GM19238 (cell line): ENCODE measurements at regions not wholly inside any gene's neighbourhood (a gene's known extent, or its start where the extent isn't known, plus 50 kb on each side); places are given as distances from the start of the nearest gene placed in this dataset.
"Not testable (repeated sequence)": the region's sequence is repeated elsewhere in the genome, so short reads cannot be mapped to it uniquely, and the experiment has no call there.

ENCODE experiments used
- DNase-seq: peaks from one replicate; pipeline ENCODE4 v3.0.0; 2011; ENCODE audit warnings: low spot score; ENCODE audit not compliant: insufficient read length

GRCh38 chr2:14751581-14751980, 119.1 kb downstream of the LRATD1 start:
- DNase-seq = no peak

GRCh38 chr2:14752295-14752694, 119.8 kb downstream of the LRATD1 start:
- DNase-seq = no peak

DNA sequence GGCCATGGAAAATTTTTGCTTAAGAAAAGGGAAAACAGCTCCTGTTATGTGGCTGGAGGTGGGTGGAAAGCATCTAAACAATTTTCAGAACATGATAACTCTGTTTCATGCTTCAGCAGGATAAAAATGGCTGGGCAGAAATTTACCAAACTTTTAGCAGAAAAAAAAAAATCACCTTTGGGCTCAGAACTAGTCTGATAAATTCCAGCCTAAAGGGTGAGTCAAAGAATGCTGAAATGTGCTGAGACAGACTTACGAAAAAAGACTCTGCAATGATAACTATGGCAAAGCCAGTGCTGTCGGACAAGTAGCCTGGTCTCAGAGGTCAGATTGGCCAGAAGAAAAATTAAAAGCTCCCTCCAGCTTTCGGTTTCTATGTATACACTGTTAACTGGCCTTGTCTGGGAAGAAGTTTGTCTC, 123.6 kb downstream of the LRATD1 start:
- DNase-seq = no peak

- DNase-seq = no peak
These were observed 124.6 kb downstream of the LRATD1 start for GRCh38 chr2:14756981-14757657.

DNA sequence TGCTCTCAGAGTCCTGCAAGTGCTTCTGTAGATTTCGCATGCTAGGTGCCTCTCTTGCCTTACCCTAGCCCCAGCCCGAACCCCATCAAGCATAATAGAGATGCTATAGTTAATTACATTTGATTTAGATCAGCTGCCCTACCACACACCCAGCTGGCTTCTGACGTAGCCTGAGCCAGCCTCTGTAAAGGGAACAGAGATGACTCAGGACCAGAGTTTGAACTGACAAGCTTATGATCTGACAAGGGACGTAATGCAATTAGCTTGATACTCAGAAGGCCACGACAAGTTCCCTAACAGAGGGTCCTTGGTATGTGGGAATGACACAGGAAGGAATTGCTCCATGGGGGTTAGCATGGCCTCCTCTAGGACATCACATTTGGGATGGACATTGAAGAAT, 126.6 kb downstream of the LRATD1 start:
- DNase-seq = no peak

DNA sequence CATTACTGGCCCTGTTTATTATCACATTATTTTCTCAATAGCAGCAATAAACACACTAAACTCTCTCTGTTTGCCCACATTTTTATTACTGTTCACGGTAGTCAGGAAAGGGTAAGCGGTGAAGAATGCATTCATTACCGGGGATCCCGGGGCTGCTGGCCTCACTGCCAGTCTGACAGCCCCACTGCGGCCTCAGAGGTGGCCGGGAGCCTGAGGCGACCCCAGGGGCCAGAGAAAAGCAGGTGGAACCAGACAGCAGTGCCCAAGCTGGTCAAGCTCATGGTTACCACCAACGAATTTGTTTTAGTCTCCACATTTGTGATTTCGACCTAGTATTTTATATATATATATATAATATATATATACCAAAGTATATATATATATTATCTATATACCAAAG, 127.7 kb downstream of the LRATD1 start:
- DNase-seq = no peak

DNA sequence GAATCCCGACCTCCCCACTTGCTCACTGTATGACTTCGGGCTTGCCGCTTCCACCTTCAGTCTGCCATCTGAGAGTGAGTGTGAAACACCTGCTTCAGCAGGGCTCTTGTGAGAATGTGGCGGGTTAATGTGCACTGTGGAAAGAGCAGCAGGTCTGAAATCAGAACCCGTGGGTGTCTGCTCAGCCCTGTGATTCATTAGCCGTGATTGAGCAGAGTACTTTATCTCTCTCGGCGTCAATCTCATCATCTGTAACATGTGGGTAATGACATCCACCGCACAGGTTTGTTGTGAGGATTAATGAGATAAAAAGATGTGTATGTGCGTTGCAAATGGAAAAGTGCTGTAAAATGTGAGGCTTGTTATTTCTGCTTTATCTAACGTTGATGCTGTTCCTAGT, 128.6 kb downstream of the LRATD1 start:
- no peak for DNase-seq

GRCh38 chr2:14773696-14774095, 141.2 kb downstream of the LRATD1 start:
- DNase-seq = no peak

GRCh38 chr2:14774436-14774968, 142.0 kb downstream of the LRATD1 start:
- DNase-seq = no peak

GRCh38 chr2:14776216-14776615, 143.7 kb downstream of the LRATD1 start:
- DNase-seq = no peak

GRCh38 chr2:14778015-14778414, 145.5 kb downstream of the LRATD1 start:
- no peak for DNase-seq

DNA sequence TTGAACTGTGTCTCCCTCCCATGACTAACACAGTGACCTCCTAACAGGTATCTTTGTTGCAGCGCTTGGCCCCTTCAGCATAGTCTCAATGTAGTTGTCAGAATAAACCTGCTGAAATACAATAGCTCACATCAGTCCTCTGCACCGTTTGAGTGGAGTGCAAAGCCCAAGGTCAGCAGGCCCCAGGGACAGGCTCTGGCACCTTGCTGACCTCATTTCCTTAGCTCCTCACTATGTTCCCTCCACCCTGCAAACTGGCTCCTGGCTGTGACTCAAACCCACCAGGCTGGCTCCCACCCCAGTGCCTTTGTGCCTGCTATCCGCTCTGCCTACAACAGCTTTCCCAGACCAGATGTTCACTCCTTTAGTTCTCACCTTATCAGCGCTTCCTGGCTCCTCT, 146.7 kb downstream of the LRATD1 start:
- DNase-seq = no peak

- no peak for DNase-seq
These were observed 148.6 kb downstream of the LRATD1 start for GRCh38 chr2:14781142-14781541.

DNA sequence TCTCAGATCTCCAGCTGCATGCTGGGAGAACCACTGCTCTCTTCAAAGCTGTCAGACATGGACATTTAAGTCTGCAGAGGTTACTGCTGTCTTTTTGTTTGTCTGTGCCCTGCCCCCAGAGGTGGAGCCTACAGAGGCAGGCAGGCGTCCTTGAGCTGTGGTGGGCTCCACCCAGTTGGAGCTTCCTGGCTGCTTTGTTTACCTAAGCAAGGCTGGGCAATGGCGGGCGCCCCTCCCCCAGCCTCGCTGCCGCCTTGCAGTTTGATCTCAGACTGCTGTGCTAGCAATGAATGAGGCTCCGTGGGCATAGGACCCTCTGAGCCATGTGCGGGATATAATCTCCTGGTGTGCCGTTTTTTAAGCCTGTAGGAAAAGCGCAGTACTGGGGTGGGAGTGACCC, 156.3 kb downstream of the LRATD1 start:
- DNase-seq = not testable (repeated sequence)

- DNase-seq = no peak
These were observed 157.6 kb downstream of the LRATD1 start for GRCh38 chr2:14790041-14790640.

GRCh38 chr2:14803994-14804393, 171.5 kb downstream of the LRATD1 start:
- no peak for DNase-seq

DNA sequence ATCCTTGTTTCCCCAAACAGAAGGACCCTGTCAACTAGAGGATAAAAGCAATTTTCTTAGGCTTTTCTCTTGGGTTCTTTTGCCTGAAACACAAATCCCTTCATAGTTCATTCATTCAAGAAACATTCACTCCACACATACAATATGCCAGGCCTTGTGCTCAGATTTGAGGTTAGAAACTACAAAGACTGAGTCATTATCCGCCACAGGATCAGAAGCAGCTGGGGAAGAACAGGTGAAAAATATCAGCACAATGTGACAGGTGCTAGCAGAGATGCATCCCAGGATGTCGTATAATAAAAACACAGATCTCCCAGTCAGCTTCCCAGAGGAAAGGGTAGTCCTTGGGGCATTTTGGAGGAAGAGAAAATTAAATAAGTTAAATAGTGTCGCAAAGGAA, 172.4 kb downstream of the LRATD1 start:
- DNase-seq = no peak

DNA sequence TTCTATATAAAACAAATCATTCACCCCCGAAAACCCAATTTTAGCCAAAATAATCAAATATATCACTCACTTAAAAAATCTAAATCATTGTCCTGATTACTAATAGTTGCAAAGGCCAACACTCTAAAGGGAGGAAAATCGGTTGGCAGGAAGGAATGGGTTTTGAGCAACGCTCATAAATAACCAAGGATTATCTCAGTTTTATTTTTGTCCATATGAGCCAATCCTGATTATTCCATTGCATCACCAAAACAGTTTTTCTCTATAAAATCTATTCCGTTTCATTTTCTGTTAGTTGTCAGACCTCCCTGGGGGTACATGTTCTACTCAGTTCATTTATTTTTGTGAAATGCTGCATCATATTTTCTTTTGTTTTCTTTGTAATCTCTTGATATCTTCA, 174.1 kb downstream of the LRATD1 start:
- DNase-seq = no peak

GRCh38 chr2:14815201-14815600, 182.7 kb downstream of the LRATD1 start:
- no peak for DNase-seq

DNA sequence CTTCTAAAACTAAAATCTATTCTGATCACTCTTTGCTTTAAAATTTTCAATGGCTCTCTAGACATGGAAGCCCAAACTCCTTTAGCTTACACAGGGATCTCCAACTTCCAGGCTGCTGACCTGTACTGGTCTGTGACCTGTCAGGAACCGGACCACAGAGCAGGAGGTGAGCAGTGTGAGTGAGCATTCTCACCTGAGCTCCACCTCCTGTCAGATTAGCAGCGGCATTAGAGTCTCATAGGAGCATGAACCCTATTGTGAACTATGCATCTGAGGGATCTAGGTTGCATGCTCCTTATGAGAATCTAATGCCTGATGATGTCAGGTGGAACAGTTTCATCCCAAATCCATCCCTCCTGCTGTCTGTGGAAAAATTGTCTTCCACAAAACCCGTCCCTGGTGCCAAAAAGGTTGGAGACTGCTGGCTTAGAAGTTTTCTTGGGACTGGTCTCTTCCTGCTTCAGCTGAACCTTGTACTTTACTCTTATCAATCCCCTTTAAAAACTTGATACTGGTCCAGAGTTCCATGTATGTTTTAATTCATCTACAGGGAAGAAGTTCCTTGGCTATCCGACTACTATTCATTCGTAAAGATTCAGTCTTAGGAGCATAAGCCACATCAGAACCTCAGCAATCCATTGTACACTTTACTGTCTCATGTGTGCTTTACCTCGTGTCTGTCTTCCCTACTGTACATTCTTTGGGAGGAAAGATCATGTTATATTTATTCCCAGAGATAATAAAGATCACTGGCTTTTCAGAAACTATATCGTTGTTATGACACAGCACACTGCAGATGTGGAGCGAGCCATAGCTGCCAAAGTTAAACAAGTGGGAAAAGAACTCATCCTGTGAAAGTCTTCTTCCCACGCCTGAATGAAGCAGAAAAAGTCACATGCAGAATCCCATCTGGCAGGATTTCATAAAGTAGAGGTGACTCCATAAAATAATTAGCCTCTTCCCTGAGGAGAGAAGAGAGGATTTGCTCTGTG, 183.8 kb downstream of the LRATD1 start:
- no peak for DNase-seq

DNA sequence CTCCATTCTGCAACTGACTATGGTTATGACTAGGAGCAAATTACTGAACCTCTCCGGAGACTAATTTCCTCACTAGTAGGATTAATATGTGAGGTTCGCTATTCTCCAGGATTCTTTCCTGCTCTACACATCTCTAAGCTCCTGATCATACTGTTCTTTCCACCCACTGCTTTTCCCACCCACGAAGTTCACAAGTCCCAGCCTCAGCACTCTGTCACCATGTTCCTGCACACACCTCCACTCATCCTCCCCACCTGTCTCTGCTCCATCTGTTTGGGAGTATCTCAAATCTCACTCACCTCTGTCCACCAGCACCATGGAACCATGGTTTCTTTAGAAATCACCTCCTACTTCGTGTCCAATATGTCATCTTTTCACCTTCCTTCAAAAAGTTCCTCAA, 185.3 kb downstream of the LRATD1 start:
- DNase-seq = no peak

DNA sequence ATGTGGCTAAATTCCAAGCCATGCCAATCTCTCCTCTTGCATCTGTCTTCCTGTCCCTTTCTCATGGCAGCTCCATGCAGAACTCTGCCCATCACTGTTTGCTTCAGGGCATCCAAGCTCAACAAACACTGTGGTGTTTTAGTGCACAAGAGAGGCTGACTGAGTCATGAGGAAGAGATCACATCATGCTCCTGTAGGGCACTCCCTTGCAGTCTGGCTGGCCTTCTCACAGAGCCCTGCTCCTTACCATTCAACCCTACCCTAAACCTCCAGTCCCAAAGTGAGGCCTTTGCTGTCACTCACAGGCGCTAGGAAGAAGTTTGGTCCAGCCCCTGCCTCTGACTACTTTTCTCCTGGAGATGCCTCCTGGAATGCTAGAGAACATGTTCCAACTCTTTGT, 194.0 kb downstream of the LRATD1 start:
- no peak for DNase-seq
